NOMO-1 treated with DMSO at 0.1 percent for 48 hours (cell line): ENCODE measurements at regions not wholly inside any gene's neighbourhood (a gene's known extent, or its start where the extent isn't known, plus 50 kb on each side); places are given as distances from the start of the nearest gene placed in this dataset.
"Not testable (repeated sequence)": the region's sequence is repeated elsewhere in the genome, so short reads cannot be mapped to it uniquely, and the experiment has no call there.

Experiments
- DNase-seq: peaks from one replicate; lab custom pipeline; 2025; ENCODE audit not compliant: unreplicated experiment; lab: John Stamatoyannopoulos, UW

DNA sequence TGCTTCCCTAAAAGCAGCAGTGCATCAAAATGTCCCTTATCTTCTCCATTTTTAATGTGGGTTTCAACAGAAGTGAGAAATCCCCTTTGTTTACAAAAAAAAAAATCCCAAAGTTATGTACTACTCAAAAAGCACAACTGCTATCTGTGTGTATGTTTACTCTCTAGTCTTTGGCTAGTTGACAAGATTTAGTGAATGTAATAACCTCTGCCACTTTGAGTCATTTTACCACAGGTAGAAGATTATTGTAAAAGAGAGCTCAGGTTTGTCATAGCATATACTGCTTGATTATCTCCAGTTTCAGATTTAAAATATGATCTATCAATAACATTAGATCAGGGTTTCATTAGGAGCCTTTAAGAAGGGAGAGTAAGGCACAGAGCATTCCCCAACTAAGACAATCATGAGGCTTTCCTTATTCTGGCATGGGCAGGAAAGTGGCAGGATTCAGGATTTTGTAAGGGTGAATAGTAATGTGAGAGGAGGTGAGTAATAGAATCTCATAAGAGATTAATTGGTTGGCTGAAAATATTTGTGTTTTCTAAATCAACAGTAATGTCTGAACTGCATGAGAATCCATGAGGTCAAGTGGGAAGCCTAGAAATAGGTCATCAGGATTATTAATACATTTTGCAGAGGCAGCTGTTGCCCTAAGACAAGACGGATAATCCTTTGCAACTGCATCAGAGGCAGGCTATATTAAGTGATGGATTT lies 1780.3 kb upstream of the LRRTM1 start:
- no peak for DNase-seq

DNA sequence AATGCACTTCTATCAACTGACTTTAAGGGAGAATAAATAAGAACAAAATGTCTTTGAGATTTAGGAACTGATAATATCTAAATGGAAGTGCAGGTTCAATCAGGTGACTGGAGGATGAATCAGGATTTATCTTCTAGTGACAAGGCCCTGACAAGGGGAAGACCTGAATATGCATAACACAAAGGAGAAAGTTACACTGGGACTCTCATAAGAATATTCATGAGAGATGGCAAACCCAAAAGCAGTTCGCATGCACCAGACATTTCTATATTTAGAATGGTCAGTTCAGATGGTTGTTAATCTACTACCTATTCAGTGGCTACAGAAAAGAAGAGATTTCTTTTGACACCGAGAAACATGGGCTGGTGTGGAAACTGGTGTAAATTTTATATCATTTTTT lies 1771.3 kb upstream of the LRRTM1 start:
- DNase-seq, result no peak

DNA sequence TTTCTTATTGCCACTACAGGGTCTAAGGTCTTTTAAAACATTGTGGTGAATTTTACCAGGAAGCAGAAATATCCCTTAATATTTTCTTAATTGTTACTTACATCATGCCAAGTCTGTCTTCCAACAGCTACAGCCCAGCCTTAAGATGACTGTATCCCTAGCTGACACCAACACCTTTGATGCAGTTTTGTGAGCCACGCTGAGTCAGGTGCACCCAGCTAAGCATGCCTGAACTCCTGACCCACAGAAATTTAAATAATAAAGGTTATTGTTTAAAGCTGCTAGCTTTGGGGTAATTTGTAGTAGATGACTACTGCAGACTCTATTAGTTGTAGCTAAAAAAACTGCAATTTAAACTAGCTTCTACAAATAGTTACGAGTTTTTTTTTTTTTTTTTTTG lies 1757.9 kb upstream of the LRRTM1 start:
- no peak for DNase-seq

GRCh38 chr2:82055846-82056245 lies 1751.3 kb upstream of the LRRTM1 start:
- no peak for DNase-seq

DNA sequence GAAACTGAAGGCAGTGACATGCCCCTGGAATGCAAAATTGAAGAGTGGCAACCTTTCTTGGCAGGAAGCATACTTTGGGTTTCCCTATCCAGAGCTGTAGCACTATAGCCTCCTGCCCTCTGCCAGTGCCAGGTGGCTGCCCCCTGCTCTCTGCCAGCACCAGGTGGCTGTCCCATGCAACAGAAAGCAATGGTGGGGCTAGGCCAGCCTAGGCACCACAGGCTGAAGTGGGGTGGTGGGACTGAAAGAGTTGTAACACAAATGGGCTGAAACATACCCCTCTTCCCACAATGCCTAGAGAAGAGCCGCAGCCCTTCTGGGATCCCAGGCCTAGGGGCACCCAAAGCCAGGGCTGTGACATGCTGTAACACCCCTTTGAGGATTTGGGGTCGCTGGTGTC lies 1739.3 kb upstream of the LRRTM1 start:
- no peak for DNase-seq

DNA sequence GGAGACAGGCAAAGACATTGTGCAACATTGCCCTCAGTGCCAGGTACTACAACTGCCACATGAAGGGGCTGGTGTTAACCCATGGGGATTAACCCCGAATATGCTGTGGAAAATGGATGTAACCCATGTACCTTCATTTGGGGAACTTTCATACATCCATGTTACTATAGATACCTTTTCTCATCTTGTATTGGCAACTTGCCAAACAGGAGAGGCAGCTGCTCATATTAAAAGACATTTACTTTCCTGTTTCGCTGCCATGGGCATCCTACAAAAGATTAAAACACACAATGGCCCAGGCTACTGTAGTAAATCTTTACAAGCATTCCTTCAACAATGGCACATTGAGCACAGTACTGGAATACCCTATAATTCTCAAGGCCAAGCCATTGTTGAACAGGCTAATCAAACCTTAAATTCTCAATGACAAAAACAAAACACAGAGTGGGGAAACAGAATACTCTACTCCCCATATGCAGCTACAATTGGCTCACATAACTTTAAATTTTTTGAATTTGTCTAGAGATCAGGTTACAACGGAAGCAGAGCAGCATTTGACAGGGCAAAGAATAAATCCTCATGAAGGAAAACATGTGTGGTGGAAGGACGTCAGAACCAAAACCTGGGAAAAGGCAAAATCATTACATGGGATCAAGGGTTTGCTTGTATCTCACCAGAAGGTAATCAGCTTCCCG lies 1723.5 kb upstream of the LRRTM1 start:
- no peak for DNase-seq

DNA sequence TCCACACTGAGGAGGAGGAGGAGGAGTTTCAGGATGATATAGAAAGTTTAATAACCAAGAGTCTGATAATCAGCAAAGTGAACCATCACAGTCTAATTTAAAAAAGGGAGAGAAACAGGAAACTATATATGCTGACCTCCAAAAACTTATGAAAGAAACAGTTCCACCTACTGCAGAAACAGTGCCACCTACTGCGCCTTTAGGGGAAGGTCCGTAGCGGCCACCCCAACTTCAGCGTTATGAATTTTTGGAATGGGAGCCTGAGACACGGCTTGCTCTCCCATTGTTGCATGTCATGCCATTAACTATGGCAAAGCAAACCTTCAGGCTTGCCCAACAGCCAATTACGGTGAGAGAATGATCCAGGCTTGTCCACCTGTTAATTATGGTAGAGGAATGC lies 1719.2 kb upstream of the LRRTM1 start:
- DNase-seq, result no peak

DNA sequence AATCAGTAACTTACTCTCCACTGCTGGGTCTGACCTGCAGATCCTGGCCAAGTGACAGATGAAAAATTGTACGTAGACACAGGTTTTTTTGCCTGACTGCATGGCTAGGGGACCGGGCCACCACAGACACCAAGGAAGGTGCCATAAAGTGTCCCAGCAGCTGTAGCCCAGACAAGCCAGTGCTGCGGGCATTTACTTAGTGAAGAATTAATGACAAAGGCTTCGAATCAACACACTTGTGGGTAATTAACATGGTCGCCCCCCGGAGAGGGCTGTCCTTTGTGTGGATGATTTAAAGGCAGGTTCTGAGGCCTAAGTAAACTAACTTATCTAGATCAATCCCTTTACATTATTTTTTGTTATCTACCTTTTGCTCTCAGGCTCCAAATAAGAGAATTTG lies 1709.1 kb upstream of the LRRTM1 start:
- no peak for DNase-seq

DNA sequence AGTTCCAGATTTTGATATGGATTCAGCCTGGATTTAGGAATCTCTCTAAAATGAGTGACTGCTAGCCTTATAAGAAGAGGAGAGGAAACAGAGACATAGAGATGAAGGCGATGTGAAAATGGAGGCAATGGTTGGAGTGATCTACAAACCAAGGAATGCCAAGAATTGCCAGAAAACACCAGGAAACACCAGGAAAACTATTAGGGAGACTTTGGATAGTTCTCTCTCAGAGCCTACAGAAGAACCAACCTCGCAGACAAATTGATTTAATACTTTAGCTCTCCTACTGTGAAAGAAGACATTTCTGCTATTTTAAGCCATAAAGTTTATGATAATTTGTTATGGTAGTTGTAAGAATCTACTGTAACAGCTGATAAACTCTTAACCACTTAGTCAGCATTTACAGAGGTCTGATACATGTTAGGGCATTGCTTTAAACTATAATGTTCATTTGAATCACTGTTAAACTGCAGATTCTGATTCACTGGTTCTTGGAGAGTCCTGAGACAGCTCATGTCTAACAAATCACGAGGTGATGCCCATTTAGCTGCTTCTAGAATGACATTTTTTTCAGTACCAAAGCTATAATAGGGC lies 1702.6 kb upstream of the LRRTM1 start:
- no peak for DNase-seq

DNA sequence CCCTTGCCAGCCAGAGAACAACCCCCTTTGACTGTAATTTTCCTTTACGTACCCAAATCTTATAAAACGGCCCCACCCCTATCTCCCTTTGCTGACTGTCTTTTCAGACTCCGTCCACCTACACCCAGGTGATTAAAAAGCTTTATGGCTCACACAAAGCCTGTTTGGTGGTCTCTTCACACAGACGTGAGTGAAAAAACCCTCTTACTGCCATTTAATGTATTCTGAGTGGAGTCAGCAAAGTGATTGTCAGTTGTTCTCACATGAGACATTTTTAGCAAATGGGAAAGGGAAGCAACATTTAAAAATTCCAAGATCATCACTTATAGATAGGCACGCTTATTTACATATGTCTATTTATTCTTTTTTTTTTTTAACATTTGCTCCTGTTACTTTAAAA lies 1701.3 kb upstream of the LRRTM1 start:
- not testable (repeated sequence) for DNase-seq

DNA sequence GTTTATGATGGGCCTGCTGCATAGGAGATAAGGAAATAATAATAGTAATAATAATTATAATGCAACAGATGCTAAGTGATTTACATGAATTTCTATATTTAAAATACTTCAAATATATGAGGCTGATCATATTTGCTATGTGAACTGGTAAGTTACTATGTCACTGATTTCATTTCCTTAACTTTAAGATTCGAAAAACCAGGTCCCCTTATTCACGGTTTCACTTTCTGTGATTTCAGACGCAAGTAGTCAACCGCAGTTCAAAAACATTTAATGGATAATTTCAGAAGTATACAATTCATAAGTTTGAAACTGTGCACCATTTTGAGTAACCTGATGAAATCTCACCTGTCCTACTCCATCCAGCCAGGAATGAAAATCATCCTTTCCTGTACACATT lies 1697.1 kb upstream of the LRRTM1 start:
- no peak for DNase-seq

- no peak for DNase-seq
Observed at GRCh38 chr2:82000606-82001005, 1696.1 kb upstream of the LRRTM1 start.

- DNase-seq, result no peak
Observed at GRCh38 chr2:81996332-81996731, 1691.8 kb upstream of the LRRTM1 start.

DNA sequence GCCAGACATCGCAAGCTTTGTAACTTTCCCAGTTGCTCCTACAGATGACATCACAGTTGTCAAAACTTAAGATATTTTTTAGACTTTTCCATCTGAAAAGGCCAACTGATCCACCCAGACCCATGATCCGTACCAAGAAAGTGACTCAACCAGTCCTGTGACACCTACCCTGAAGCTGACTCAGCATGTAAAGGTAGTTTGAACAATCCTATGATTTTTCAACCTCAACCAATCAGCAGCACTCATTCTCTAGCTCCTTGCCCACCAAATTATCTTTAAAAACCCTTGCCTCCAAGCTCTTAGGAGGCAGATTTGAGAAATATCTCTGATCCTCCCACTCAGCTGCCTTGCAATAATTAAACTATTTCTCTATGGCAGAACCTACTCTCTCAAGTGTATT lies 1686.7 kb upstream of the LRRTM1 start:
- no peak for DNase-seq

DNA sequence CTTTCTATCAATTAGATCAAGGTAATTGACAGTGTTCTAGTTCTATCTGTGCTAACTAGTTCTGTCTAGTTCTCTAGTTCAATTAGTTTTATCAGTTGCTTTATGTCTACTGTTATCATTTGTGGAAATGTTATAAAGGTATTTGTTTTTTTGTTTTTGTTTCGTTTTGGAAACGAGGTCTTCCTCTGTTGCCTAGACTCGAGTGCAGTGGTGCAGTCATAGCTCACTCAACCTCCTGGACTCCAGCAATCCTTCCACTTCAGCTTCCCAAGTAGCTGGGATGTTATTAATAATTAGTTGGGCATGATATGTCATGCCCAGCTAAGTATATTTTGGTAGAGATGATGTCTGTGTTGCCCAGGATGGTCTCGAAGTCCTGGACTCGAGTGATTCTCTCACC lies 1682.8 kb upstream of the LRRTM1 start:
- no peak for DNase-seq

- no peak for DNase-seq
Observed at GRCh38 chr2:81984969-81985637, 1680.6 kb upstream of the LRRTM1 start.

GRCh38 chr2:81981585-81981984 lies 1677.0 kb upstream of the LRRTM1 start:
- DNase-seq, result no peak

- DNase-seq, result no peak
Observed at GRCh38 chr2:81979086-81979485, 1674.5 kb upstream of the LRRTM1 start.

DNA sequence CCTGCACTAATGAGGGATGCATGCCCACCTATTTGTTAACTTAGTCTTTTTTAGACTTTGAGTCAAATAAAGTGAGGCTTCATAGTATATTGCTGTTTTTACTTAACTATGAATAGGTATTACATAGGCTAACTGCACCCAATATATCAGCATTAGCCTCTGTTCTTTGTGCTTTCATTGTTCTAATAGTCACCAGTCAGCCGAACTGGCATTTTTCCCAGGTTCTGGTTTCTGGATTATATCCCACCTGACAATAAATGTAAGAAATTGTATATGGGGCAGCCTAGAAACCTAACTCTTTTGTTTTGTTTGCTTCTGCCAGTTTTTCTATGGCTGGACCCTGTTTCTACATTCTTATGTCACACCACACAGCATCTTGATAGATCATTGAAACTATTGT lies 1672.4 kb upstream of the LRRTM1 start:
- DNase-seq, result no peak

GRCh38 chr2:81974216-81974615 lies 1669.7 kb upstream of the LRRTM1 start:
- DNase-seq, result no peak

DNA sequence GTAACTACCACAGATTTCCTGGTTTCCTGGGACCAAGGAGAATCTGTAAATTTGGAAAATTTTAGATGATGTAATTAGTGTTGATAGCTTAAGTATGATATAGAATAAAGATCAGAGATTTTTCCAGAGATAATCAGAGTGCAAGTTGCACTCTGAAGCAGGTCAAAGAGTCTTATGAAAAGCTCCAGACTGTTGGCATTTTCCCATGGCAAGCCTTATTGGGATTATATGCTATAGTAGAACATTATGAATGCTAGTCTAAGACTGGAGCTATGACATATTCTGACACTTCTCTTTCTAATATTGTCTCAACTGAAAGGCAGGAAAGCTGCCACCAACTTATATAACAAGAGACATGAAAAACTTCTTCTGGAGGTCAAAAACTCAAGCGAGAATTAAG lies 1638.3 kb upstream of the LRRTM1 start:
- no peak for DNase-seq

GRCh38 chr2:81942136-81942680 lies 1637.7 kb upstream of the LRRTM1 start:
- no peak for DNase-seq
